HepG2 (cell line): ENCODE measurements at regions not wholly inside any gene's neighbourhood (a gene's known extent, or its start where the extent isn't known, plus 50 kb on each side); places are given as distances from the start of the nearest gene placed in this dataset.

Source experiments
- ATAC-seq: fragments of 200-7000 bp; cut with Tn5 transposase; 3 replicates; pipeline ENCODE4 v1.9.1; 2020; ENCODE audit warnings: mild to moderate bottlenecking, moderate library complexity
- BruUV-seq: library from RNA; stranded (reverse); fragments of 400-500 nt; replicated peaks from 2 replicates; lab custom pipeline; 2021; lab: Mats Ljungman, UMichigan
- CTCF ChIA-PET: fragments of 300-600 bp; formaldehyde crosslinking; extraction: SDS; loops from one replicate; lab custom pipeline; 2021; ENCODE audit warnings: low total read pairs, inconsistent platforms, low intra/inter-chr PET ratio; lab: Yijun Ruan, JAX
- POLR2A ChIA-PET: fragments of 350-600 bp; sonication (Branson Sonifier 250); formaldehyde crosslinking; loops from one replicate; lab custom pipeline; 2020; ENCODE audit warnings: antibody characterized with exemption, inconsistent platforms; lab: Yijun Ruan, JAX
- DNase-seq: peaks from one replicate; pipeline ENCODE4 v3.0.0-alpha.2; 2015; ENCODE audit warnings: low spot score
- FAIRE-seq: peaks from 3 replicates; lab custom pipeline; 2011; peaks lifted over from hg19 to GRCh38; lab: Jason Lieb, UNC
- H2AFZ ChIP-seq: one replicate; pipeline ENCODE4 v1.6.1; 2011; ENCODE audit warnings: low read length, inconsistent platforms
- H3K27ac ChIP-seq: fragments of 300-600 bp; 3 replicates; pipeline ENCODE4 v1.8.0; 2011; ENCODE audit warnings: mixed run types, mild to moderate bottlenecking, mixed read lengths, low read length, inconsistent platforms; ENCODE audit not compliant: insufficient read depth; ENCODE audit errors: extremely low read length
- H3K27me3 ChIP-seq, 2 experiments: fragments of 200-600 bp in 1 of 2; 2 replicates in 1 of 2; 3 replicates in 1 of 2; pipeline versions ENCODE4 v1.6.0 to v1.8.0; 2011; ENCODE audit warnings: low read length in 2 of 2, mild to moderate bottlenecking in 2 of 2, moderate library complexity in 2 of 2, inconsistent platforms in 1 of 2; ENCODE audit not compliant: insufficient read depth in 2 of 2, control insufficient read depth in 1 of 2
- H3K36me3 ChIP-seq, 2 experiments: fragments of 200-600 bp in 1 of 2; replicated peaks in 1 of 2; 2 replicates in 1 of 2; 3 replicates in 1 of 2; pipeline versions ENCODE4 v1.5.1 to v1.8.0; 2011; ENCODE audit warnings: low read length in 2 of 2, inconsistent platforms in 1 of 2; ENCODE audit not compliant: insufficient read depth in 2 of 2, control insufficient read depth in 1 of 2
- H3K4me1 ChIP-seq: 2 replicates; pipeline ENCODE4 v1.5.1; 2012; ENCODE audit warnings: low read length, inconsistent platforms; ENCODE audit not compliant: insufficient read depth
- H3K4me2 ChIP-seq: 2 replicates; pipeline ENCODE4 v1.6.0; 2011; ENCODE audit warnings: low read depth, low read length, inconsistent platforms
- H3K4me3 ChIP-seq, 3 experiments: fragments of 200-600 bp in 1 of 3; sonication (generic), shearing (Covaris generic) in 1 of 3; replicated peaks in 1 of 3; 2 replicates each; pipeline ENCODE4 v1.5.1; 2011 to 2016; ENCODE audit warnings: low read length in 3 of 3, inconsistent platforms in 2 of 3, low read depth in 2 of 3, mild to moderate bottlenecking in 2 of 3, control low read depth in 1 of 3, mixed read lengths in 1 of 3; ENCODE audit not compliant: insufficient read depth in 1 of 3
- H3K79me2 ChIP-seq: one replicate; pipeline ENCODE4 v1.6.1; 2011; ENCODE audit warnings: low read length, inconsistent platforms; ENCODE audit not compliant: insufficient read depth
- H3K9ac ChIP-seq: 2 replicates; pipeline ENCODE4 v1.6.0; 2011; ENCODE audit warnings: mild to moderate bottlenecking, low read depth, low read length, inconsistent platforms; ENCODE audit not compliant: insufficient read depth
- H3K9me3 ChIP-seq: 2 replicates; pipeline ENCODE4 v1.5.1; 2012; ENCODE audit warnings: mild to moderate bottlenecking, low read length
- H4K20me1 ChIP-seq: 2 replicates; pipeline ENCODE4 v1.6.0; 2011; ENCODE audit warnings: inconsistent platforms, mild to moderate bottlenecking, low read length, moderate library complexity; ENCODE audit not compliant: insufficient read depth
- AFF4 ChIP-seq: sonication (generic); formaldehyde crosslinking; IDR thresholded peaks from 2 replicates; pipeline ENCODE4 v1.4.0; 2020; ENCODE audit warnings: missing genetic modification reagents
- HCFC1 ChIP-seq: fragments of 150-350 bp; IDR thresholded peaks from 2 replicates; pipeline ENCODE4 v1.6.1; 2014; ENCODE audit warnings: low read depth, low read length
- MAFG ChIP-seq: sonication (generic); formaldehyde crosslinking; IDR thresholded peaks from 2 replicates; pipeline ENCODE4 v1.5.1; 2020; ENCODE audit warnings: mild to moderate bottlenecking, missing genetic modification reagents
- MEIS2 ChIP-seq: sonication (generic); formaldehyde crosslinking; IDR thresholded peaks from 2 replicates; pipeline ENCODE4 v1.9.0; 2021; ENCODE audit warnings: mild to moderate bottlenecking, missing genetic modification reagents
- SNAPC4 ChIP-seq: sonication (generic); formaldehyde crosslinking; IDR thresholded peaks from 2 replicates; pipeline ENCODE4 v1.4.0; 2020; ENCODE audit warnings: mild to moderate bottlenecking, missing genetic modification reagents
- SRSF4 ChIP-seq: fragments of 200-400 bp; formaldehyde crosslinking; IDR thresholded peaks from one replicate; pipeline ENCODE4 v1.6.1; 2018; ENCODE audit warnings: mild to moderate bottlenecking, low read depth, low read length, moderate library complexity; ENCODE audit not compliant: poor library complexity, severe bottlenecking
- ZFP62 ChIP-seq: sonication (generic); formaldehyde crosslinking; IDR thresholded peaks from 2 replicates; pipeline ENCODE4 v1.4.0; 2020; ENCODE audit warnings: missing genetic modification reagents
- ZNF10 ChIP-seq: sonication (generic); formaldehyde crosslinking; IDR thresholded peaks from 2 replicates; pipeline ENCODE4 v1.4.0; 2020; ENCODE audit warnings: mild to moderate bottlenecking, low read depth, missing genetic modification reagents, borderline replicate concordance
- WGBS: methylation state at CpG from one replicate; pipeline ENCODE4 v1.1.6; 2017; ENCODE audit warnings: low lambda C conversion rate; 5-methylcytosine and 5-hydroxymethylcytosine counted together
- in situ Hi-C: cut with HindIII; loops from 2 replicates; pipeline ENCODE4 v1.10.0; 2017; ENCODE audit warnings: low pct_unique_long_range_greater_than_20kb; ENCODE audit not compliant: extremely low pct_ligation_motif_present
- intact Hi-C: fragments of 100-400 bp; cut with micrococcal nuclease; formaldehyde crosslinking; loops from one replicate; pipeline ENCODE4 v1.10.0; 2022; ENCODE audit not compliant: unreplicated experiment
- TF ChIP-seq, protein P1 (sequence below): IDR thresholded peaks from 2 replicates; pipeline ENCODE4 v1.6.1; 2016; ENCODE audit warnings: missing biosample characterization, missing genetic modification reagents, low read depth

DNA sequence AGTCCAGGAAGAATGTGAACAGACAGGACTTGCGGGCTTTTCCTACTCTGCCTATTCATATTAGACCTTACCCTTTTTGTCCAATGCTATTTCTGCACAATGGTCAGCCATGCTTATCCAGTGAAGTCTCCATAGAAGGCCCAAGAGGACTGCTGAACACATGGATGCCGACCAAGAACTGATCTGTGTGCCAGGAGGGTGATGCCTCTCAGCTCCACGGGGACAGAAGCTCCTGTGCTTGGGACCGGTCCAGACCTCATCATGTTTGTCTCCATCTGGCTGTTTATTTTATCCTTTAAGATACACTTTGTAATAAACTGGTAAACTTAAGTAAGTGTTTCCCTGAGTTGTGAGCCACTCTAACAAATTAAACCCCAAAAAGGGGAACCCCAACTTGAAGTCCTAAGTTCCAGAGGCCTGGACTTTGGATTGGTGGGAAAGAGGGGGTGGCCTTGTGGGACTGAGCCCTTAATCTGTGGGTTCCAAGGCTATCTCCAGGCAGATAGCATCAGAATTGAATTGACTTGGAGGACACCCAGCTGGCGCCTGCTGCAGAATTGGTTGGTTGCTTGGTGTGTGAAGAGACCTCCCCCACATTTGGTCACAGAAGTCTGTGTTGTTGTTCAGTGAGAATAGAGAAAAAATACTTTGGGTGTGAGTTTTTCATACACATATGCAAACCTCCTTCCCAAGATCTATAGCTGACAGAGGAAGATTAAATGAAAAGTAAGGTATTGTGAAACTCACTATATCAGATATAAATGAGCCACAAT is 57.9 kb upstream of the ANKH start:
- ATAC-seq (no peak), DNase-seq (no peak), FAIRE-seq (no peak)
- H3K4me3 ChIP-seq: no peak overlapping the region
- ChIA-PET CTCF (no interaction called here), POLR2A (no interaction called here)
- H3K27ac ChIP-seq: no peak overlapping the region
- in situ Hi-C loops: no loop called here
- H2AFZ ChIP-seq: no peak overlapping the region
- H3K27me3 ChIP-seq: peaks cover 0 to 1% of the 10 kb centered on the region in 2 experiments; a peak in 2 of 5 replicates
- intact Hi-C loops: no loop called here
- H3K4me2 ChIP-seq: no peak overlapping the region
- H3K9me3 ChIP-seq: no peaks in the 10 kb centered on the region
- H3K36me3 ChIP-seq: no peaks in the 10 kb centered on the region
- no peaks in the 10 kb centered on the region for H3K4me1 ChIP-seq
- H3K79me2 ChIP-seq: no peaks in the 10 kb centered on the region
- H3K9ac ChIP-seq: no peak overlapping the region
- BruUV-seq: no TSS peak
- H4K20me1 ChIP-seq: no peaks in the 10 kb centered on the region
- 51% methylated on average over 5 of the region's 5 CpGs for WGBS
- TF ChIP-seq SRSF4: no peak
- TF ChIP-seq, protein P1, sequence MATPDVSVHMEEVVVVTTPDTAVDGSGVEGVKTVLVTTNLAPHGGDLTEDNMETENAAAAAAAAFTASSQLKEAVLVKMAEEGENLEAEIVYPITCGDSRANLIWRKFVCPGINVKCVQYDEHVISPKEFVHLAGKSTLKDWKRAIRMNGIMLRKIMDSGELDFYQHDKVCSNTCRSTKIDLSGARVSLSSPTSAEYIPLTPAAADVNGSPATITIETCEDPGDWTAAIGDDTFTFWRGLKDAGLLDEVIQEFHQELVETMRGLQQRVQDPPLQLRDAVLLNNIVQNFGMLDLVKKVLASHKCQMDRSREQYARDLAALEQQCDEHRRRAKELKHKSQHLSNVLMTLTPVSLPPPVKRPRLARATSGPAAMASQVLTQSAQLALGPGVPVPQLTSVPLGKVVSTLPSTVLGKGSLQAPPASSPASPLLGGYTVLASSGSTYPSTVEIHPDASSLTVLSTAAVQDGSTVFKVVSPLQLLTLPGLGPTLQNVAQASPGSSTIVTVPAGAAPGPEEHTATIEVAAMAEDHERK (CRISPR knock-in tag): no peak
- no peak for TF ChIP-seq MAFG (CRISPR knock-in tag)
- no peak for TF ChIP-seq SNAPC4 (CRISPR knock-in tag)
- no peak for TF ChIP-seq ZFP62 (CRISPR knock-in tag)
- no peak for TF ChIP-seq HCFC1
- TF ChIP-seq MEIS2 (CRISPR knock-in tag): no peak
- TF ChIP-seq ZNF10 (CRISPR knock-in tag): no peak
- no peak for TF ChIP-seq AFF4 (CRISPR knock-in tag)
